Left lung (tissue), 4 donors: ENCODE measurements at regions not wholly inside any gene's neighbourhood (a gene's known extent, or its start where the extent isn't known, plus 50 kb on each side); places are given as distances from the start of the nearest gene placed in this dataset.

Experiments used
- ATAC-seq: fragments of 200-7000 bp; cut with Tn5 transposase; one replicate; pipeline ENCODE4 v1.9.1; 2020; ENCODE audit warnings: moderate library complexity
- DNase-seq, 4 donors: peaks; one replicate each; pipeline ENCODE4 v3.0.0-alpha.2; 2013 to 2020
- H3K27ac ChIP-seq, 2 donors: fragments of 200-600 bp; sonication (generic) in 1 of 2; one replicate each; pipeline versions ENCODE4 v1.5.0 to v1.8.0; 2020 to 2021
- H3K27me3 ChIP-seq, 2 donors: fragments of 200-600 bp; sonication (generic) in 1 of 2; one replicate each; pipeline versions ENCODE4 v1.5.0 to v1.8.0; 2020 to 2021
- H3K36me3 ChIP-seq, 2 donors: fragments of 200-600 bp; sonication (generic) in 1 of 2; one replicate each; pipeline versions ENCODE4 v1.5.0 to v1.8.0; 2020 to 2021
- H3K4me1 ChIP-seq, 2 donors: fragments of 200-600 bp; one replicate each; pipeline ENCODE4 v1.8.0; 2021
- H3K4me3 ChIP-seq, 2 donors: fragments of 200-600 bp; sonication (generic) in 1 of 2; one replicate each; pipeline versions ENCODE4 v1.5.0 to v1.8.0; 2020 to 2021; ENCODE audit warnings: mild to moderate bottlenecking in 1 of 2
- H3K9me3 ChIP-seq, 2 donors: fragments of 200-600 bp; sonication (generic) in 1 of 2; one replicate each; pipeline versions ENCODE4 v1.5.0 to v1.8.0; 2020 to 2021
- CTCF ChIP-seq, 2 donors: fragments of 200-600 bp; sonication (generic) in 1 of 2; IDR thresholded peaks; one replicate each; pipeline versions ENCODE4 v1.5.0 to v1.8.0; 2021; ENCODE audit warnings: antibody characterized with exemption in 2 of 2
- intact Hi-C, 2 donors: fragments of 100-400 bp; cut with DNase I; formaldehyde crosslinking; loops; one replicate each; pipeline versions ENCODE4 v1.11.2 to v1.14.2; 2022
- donor health status: DM: no; HTN: yes; CAD: no.
- donor health status: DM: no; HTN: no; CAD: no.

- Histone ChIP-seq H3K36me3 (no peaks in the 10 kb centered on the region), H3K4me3 (no peak overlapping the region), H3K27ac (no peak overlapping the region), H3K4me1 (no peaks in the 10 kb centered on the region), H3K27me3 (no peaks in the 10 kb centered on the region), H3K9me3 (no peaks in the 10 kb centered on the region)
- TF ChIP-seq CTCF (IDR thresholded peaks at IDR 0.05) = no peak
- no peak for ATAC-seq
- no peak for DNase-seq
- intact Hi-C loops = no loop called here
Measured at GRCh38 chr3:165683947-165684346, 153.3 kb downstream of the BCHE start.

- DNase-seq (no peak), ATAC-seq (no peak)
- intact Hi-C loops = no loop called here
- Histone ChIP-seq H3K27me3 (no peaks in the 10 kb centered on the region), H3K4me3 (no peak overlapping the region), H3K9me3 (peaks cover 0 to 3% of the 10 kb centered on the region in 2 donors), H3K27ac (no peak overlapping the region), H3K36me3 (no peaks in the 10 kb centered on the region), H3K4me1 (no peaks in the 10 kb centered on the region)
- TF ChIP-seq CTCF (IDR thresholded peaks at IDR 0.05) = no peak
Measured at GRCh38 chr3:165682734-165683133, 154.5 kb downstream of the BCHE start.

GRCh38 chr3:165669967-165670366, 167.3 kb downstream of the BCHE start:
- no peak overlapping the region for H3K27ac ChIP-seq
- no peak for DNase-seq
- no peaks in the 10 kb centered on the region for H3K36me3 ChIP-seq
- H3K9me3 ChIP-seq = peaks cover 0 to 13% of the 10 kb centered on the region in 2 donors
- no peaks in the 10 kb centered on the region for H3K4me1 ChIP-seq
- intact Hi-C loops = no loop called here
- no peak for TF ChIP-seq CTCF (IDR thresholded peaks at IDR 0.05)
- ATAC-seq = no peak
- H3K27me3 ChIP-seq = no peaks in the 10 kb centered on the region
- no peak overlapping the region for H3K4me3 ChIP-seq

- ATAC-seq (no peak), DNase-seq (no peak)
- Histone ChIP-seq H3K36me3 (no peaks in the 10 kb centered on the region), H3K27me3 (no peaks in the 10 kb centered on the region), H3K4me3 (no peak overlapping the region), H3K9me3 (peaks cover 0 to 8% of the 10 kb centered on the region in 2 donors), H3K4me1 (no peaks in the 10 kb centered on the region), H3K27ac (no peak overlapping the region)
- no peak for TF ChIP-seq CTCF (IDR thresholded peaks at IDR 0.05)
- intact Hi-C loops = no loop called here
Measured at GRCh38 chr3:165669504-165669903, 167.7 kb downstream of the BCHE start.

- H3K4me3 ChIP-seq = no peak overlapping the region
- no peak for ATAC-seq
- peaks cover 0 to under 1% of the 10 kb centered on the region in 2 donors for H3K9me3 ChIP-seq
- intact Hi-C loops = no loop called here
- H3K4me1 ChIP-seq = no peaks in the 10 kb centered on the region
- H3K27ac ChIP-seq = no peak overlapping the region
- no peaks in the 10 kb centered on the region for H3K36me3 ChIP-seq
- TF ChIP-seq CTCF (IDR thresholded peaks at IDR 0.05) = no peak
- DNase-seq = no peak
- H3K27me3 ChIP-seq = no peaks in the 10 kb centered on the region
Measured at GRCh38 chr3:165667676-165668075, 169.5 kb downstream of the BCHE start.
